Neural cell (in vitro differentiated cells): ENCODE measurements at regions not wholly inside any gene's neighbourhood (a gene's known extent, or its start where the extent isn't known, plus 50 kb on each side); places are given as distances from the start of the nearest gene placed in this dataset.

Experiments
- H2AFZ ChIP-seq: fragments of 200-600, 300-800 bp; sonication (generic), shearing (Covaris generic); 2 replicates; pipeline ENCODE4 v1.6.0; 2014; ENCODE audit warnings: low read depth, mild to moderate bottlenecking, antibody characterized with exemption, low read length, moderate library complexity
- H3F3A ChIP-seq: fragments of 200-600 bp; shearing (Covaris generic); 2 replicates; pipeline ENCODE4 v1.6.1; 2016; ENCODE audit warnings: mild to moderate bottlenecking, moderate library complexity, mixed read lengths, antibody characterized with exemption, low read length; ENCODE audit not compliant: insufficient read depth, poor library complexity, severe bottlenecking
- H3K27ac ChIP-seq: fragments of 200-600, 300-800 bp; sonication (generic), shearing (Covaris generic); 2 replicates; pipeline ENCODE4 v1.5.1; 2014; ENCODE audit warnings: mild to moderate bottlenecking, low read length, moderate library complexity
- H3K27me3 ChIP-seq: fragments of 300-800, 200-600 bp; sonication (generic), shearing (Covaris generic); 2 replicates; pipeline ENCODE4 v1.6.0; 2014; ENCODE audit warnings: mild to moderate bottlenecking, low read depth, low read length, moderate library complexity; ENCODE audit not compliant: insufficient read depth
- H3K36me3 ChIP-seq: fragments of 300-800, 200-600 bp; sonication (generic), shearing (Covaris generic); 2 replicates; pipeline ENCODE4 v1.5.1; 2014; ENCODE audit warnings: mild to moderate bottlenecking, antibody characterized with exemption, low read length, moderate library complexity; ENCODE audit not compliant: insufficient read depth
- H3K4me2 ChIP-seq: fragments of 300-800, 200-600 bp; sonication (generic), shearing (Covaris generic); 2 replicates; pipeline ENCODE4 v1.6.0; 2014; ENCODE audit warnings: mild to moderate bottlenecking, low read length
- H3K4me3 ChIP-seq: fragments of 300-800, 200-600 bp; sonication (generic), shearing (Covaris generic); 2 replicates; pipeline ENCODE4 v1.5.1; 2014; ENCODE audit warnings: mild to moderate bottlenecking, low read length, moderate library complexity
- H3K79me2 ChIP-seq: fragments of 200-600 bp; shearing (Covaris generic); replicated peaks from 2 replicates; pipeline ENCODE4 v1.6.0; 2014; ENCODE audit warnings: mild to moderate bottlenecking, low read length, moderate library complexity; ENCODE audit not compliant: insufficient read depth
- H3K9ac ChIP-seq: fragments of 300-800, 200-600 bp; sonication (generic), shearing (Covaris generic); 2 replicates; pipeline ENCODE4 v1.6.1; 2016; ENCODE audit warnings: mild to moderate bottlenecking, low read length, mixed read lengths
- H3K9me2 ChIP-seq: fragments of 200-600 bp; shearing (Covaris generic); 2 replicates; pipeline ENCODE4 v1.6.1; 2016; ENCODE audit warnings: mild to moderate bottlenecking, low read length, mixed read lengths; ENCODE audit not compliant: insufficient read depth
- H3K9me3 ChIP-seq: fragments of 200-600, 300-800 bp; sonication (generic), shearing (Covaris generic); 2 replicates; pipeline ENCODE4 v1.6.1; 2016; ENCODE audit warnings: mild to moderate bottlenecking, mixed run types, low read length, moderate library complexity, mixed read lengths
- H4K20me1 ChIP-seq: fragments of 200-600 bp; shearing (Covaris generic); 2 replicates; pipeline ENCODE4 v1.6.1; 2016; ENCODE audit warnings: mild to moderate bottlenecking, mixed run types; ENCODE audit not compliant: insufficient read depth
- CTCF ChIP-seq: fragments of 450-650 bp; IDR thresholded peaks from 2 replicates; pipeline ENCODE4 v1.5.1; 2014; ENCODE audit warnings: antibody characterized with exemption, mild to moderate bottlenecking, moderate library complexity; ENCODE audit not compliant: poor library complexity, severe bottlenecking
- EP300 ChIP-seq: fragments of 450-650 bp; conservative IDR thresholded peaks from 2 replicates; pipeline ENCODE4 v1.6.1; 2014; ENCODE audit warnings: antibody characterized with exemption, mild to moderate bottlenecking, moderate library complexity; ENCODE audit not compliant: poor library complexity, severe bottlenecking
- EZH2 ChIP-seq: fragments of 200-600, 300-800 bp; shearing (Covaris generic), sonication (generic); IDR thresholded peaks from 2 replicates; pipeline ENCODE4 v1.6.1; 2014; ENCODE audit warnings: antibody characterized with exemption, low read length, borderline replicate concordance, mild to moderate bottlenecking; ENCODE audit not compliant: insufficient read depth, poor library complexity, severe bottlenecking
- MXI1 ChIP-seq: fragments of 450-650 bp; conservative IDR thresholded peaks from 2 replicates; pipeline ENCODE4 v1.6.1; 2014; ENCODE audit warnings: antibody characterized with exemption, mild to moderate bottlenecking; ENCODE audit not compliant: poor library complexity, severe bottlenecking
- POLR2AphosphoS5 ChIP-seq: IDR thresholded peaks from 2 replicates; pipeline ENCODE4 v1.6.1; 2012
- RAD21 ChIP-seq: fragments of 450-650 bp; conservative IDR thresholded peaks from 2 replicates; pipeline ENCODE4 v1.6.1; 2014; ENCODE audit warnings: antibody characterized with exemption, mild to moderate bottlenecking, moderate library complexity
- REST ChIP-seq: IDR thresholded peaks from 2 replicates; pipeline ENCODE4 v1.6.1; 2012; ENCODE audit warnings: borderline replicate concordance
- SMC3 ChIP-seq: fragments of 450-650 bp; conservative IDR thresholded peaks from 2 replicates; pipeline ENCODE4 v1.6.1; 2014; ENCODE audit warnings: antibody characterized with exemption, mild to moderate bottlenecking, moderate library complexity; ENCODE audit not compliant: poor library complexity
- TAF1 ChIP-seq: IDR thresholded peaks from 2 replicates; pipeline ENCODE4 v1.6.1; 2012; ENCODE audit warnings: low read depth

GRCh38 chr2:175852879-175853615 lies 149.0 kb downstream of the LNPK start:
- H3F3A ChIP-seq = peaks cover 16% of the 10 kb centered on the region
- no peaks in the 10 kb centered on the region for H3K9me3 ChIP-seq
- no peaks in the 10 kb centered on the region for H3K79me2 ChIP-seq
- peak overlapping the region; percentile 73 for H3K27ac ChIP-seq
- peak overlapping the region; percentile 54 for H3K4me2 ChIP-seq
- H3K36me3 ChIP-seq = no peaks in the 10 kb centered on the region
- peak overlapping the region; percentile 32 for H3K9ac ChIP-seq
- H3K9me2 ChIP-seq = no peaks in the 10 kb centered on the region
- no peaks in the 10 kb centered on the region for H4K20me1 ChIP-seq
- no peak overlapping the region for H2AFZ ChIP-seq
- peak overlapping the region; percentile 51 for H3K4me3 ChIP-seq
- TF ChIP-seq SMC3 = no peak
- H3K27me3 ChIP-seq = no peaks in the 10 kb centered on the region

DNA sequence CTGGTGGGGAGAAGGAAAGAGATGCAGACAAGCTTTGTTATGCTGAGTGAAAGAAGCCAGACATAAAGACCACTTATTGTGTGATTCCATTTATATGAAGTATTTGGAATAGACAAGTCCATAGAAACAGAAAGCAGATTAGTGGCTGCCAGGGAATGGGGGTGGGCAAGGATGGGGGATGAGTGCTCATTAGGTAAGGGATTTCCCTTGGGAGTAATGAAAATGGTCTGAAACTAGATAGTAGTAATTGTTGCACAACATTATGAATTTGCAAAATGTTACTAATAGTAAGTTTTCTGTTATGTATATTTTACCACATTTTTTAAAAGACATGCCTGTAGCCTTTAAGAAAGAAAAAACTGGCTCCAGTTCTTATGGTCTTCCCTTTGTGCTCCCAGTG lies 154.9 kb downstream of the LNPK start:
- Histone ChIP-seq H3K9me3 (no peaks in the 10 kb centered on the region), H3K4me3 (no peak overlapping the region), H3K9me2 (no peaks in the 10 kb centered on the region), H3K27ac (no peak overlapping the region), H3K36me3 (no peaks in the 10 kb centered on the region), H2AFZ (no peak overlapping the region), H3K79me2 (no peaks in the 10 kb centered on the region), H3K9ac (no peak overlapping the region), H3F3A (no peaks in the 10 kb centered on the region), H4K20me1 (no peaks in the 10 kb centered on the region), H3K27me3 (no peaks in the 10 kb centered on the region), H3K4me2 (no peak overlapping the region)
- TF ChIP-seq MXI1 = no peak
- TF ChIP-seq POLR2AphosphoS5 = no peak
- no peak for TF ChIP-seq RAD21
- TF ChIP-seq REST = no peak
- no peak for TF ChIP-seq SMC3
- TF ChIP-seq CTCF = no peak
- TF ChIP-seq EZH2 = no peak
- TF ChIP-seq EP300 = no peak
- TF ChIP-seq TAF1 = no peak
